HuH-7.5 (cell line): ENCODE measurements at regions not wholly inside any gene's neighbourhood (a gene's known extent, or its start where the extent isn't known, plus 50 kb on each side); places are given as distances from the start of the nearest gene placed in this dataset.
"Not testable (repeated sequence)": the region's sequence is repeated elsewhere in the genome, so short reads cannot be mapped to it uniquely, and the experiment has no call there.

ENCODE experiments used
- DNase-seq: peaks from one replicate; pipeline ENCODE4 v3.0.0; 2011; ENCODE audit warnings: low spot score

GRCh38 chr5:107068782-107069181 lies 602.0 kb downstream of the EFNA5 start:
- no peak for DNase-seq

DNA sequence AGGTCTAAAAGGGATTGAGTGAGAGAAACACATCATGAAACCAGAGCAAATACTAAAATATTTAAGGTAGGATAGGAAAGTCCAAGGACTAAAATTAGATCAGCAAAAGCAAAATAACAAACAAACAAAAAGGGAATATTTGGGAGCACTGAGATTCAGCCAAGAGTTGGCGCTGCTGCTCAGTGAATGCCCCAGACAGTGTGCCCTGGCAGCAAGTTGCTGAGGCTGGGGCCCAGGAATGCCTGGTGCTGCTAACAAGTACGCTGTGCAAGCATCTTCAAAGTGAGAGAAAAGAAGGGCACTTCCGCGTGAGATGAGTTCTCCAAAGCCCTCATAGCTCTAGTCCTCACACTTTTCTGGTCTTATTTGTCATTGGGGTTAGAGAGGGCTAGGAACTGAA lies 603.3 kb downstream of the EFNA5 start:
- no peak for DNase-seq

DNA sequence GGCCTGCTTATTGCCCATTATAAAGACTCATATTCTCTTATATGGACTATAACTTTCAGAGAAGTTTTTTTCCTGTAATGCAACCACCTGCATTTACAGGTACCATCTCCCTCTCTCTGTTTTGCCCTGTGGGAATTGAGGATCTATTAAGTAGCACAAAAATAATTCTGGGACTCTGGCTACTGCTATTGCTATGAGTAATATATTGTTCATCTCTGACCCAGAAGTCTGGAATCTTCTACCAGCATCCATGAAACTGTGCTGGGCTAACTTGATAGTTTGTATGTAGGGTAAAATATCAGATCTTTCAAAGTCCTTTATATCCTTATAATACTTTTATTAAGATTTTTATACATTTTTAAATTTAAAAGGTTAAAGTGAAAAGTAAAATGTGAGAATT lies 607.2 kb downstream of the EFNA5 start:
- no peak for DNase-seq

DNA sequence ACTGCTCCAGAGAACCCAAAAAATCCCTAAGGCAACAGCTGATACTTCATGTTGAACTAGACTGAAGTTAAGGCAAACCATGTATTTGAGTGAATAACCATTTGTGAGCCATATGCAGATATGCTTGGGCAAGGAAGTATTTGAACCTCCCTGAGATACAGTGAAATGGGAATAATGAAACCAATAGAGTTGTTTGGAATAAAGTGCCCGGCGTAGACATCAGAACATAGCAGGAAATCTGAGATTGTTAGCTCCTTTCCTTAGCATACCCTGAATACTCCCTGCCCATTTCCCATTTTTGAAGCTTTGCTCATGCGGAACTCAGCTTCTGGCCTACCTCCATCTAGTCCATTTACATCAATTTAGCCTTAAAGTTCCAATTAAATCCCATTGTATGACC lies 611.9 kb downstream of the EFNA5 start:
- no peak for DNase-seq

DNA sequence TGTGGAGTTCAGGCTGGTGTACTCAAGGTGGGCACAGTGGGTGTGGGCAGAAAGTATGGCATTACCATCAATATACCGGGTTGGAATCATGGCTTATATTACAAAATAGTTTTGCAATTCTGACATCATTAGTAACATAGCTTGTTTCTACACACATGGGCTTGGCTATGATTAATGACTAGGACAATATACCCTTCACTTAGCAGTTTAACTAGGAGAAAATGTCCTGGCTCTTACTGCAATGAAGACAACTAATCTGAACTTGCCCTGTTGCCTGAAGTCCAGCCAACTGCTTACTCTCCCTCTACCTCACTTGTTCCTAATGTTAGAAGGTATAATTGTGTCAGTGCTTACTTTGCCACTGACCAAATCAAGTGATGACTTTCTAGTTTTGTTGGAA lies 612.5 kb downstream of the EFNA5 start:
- no peak for DNase-seq

- DNase-seq: no peak
Measured at GRCh38 chr5:107056278-107056677, 614.5 kb downstream of the EFNA5 start.

GRCh38 chr5:107047048-107047447 lies 623.7 kb downstream of the EFNA5 start:
- DNase-seq: no peak

GRCh38 chr5:107043665-107044064 lies 627.1 kb downstream of the EFNA5 start:
- DNase-seq: no peak

DNA sequence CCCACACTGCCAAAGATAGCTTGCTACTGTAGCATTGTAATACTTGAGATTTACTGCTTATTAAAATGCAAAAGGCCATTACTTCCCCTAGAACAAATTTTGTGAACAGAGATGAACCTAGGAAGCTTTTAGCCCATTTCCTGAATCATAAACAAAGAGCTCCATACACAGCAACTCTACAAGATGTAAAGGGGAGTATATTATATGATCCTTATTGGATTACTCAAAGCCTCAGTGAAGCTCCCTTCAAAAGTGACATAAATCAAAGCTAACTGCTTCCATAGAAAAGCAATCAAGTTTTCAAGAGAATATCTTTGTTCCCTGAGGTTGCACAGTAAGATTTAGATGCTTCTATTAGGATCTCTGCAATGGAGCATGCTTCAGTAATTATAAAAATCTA lies 629.8 kb downstream of the EFNA5 start:
- no peak for DNase-seq

- DNase-seq: no peak
Measured at GRCh38 chr5:107032629-107033028, 638.1 kb downstream of the EFNA5 start.

GRCh38 chr5:107028938-107029337 lies 641.8 kb downstream of the EFNA5 start:
- no peak for DNase-seq

GRCh38 chr5:107025712-107026497 lies 644.8 kb downstream of the EFNA5 start:
- no peak for DNase-seq

GRCh38 chr5:107023732-107024131 lies 647.0 kb downstream of the EFNA5 start:
- DNase-seq: no peak

DNA sequence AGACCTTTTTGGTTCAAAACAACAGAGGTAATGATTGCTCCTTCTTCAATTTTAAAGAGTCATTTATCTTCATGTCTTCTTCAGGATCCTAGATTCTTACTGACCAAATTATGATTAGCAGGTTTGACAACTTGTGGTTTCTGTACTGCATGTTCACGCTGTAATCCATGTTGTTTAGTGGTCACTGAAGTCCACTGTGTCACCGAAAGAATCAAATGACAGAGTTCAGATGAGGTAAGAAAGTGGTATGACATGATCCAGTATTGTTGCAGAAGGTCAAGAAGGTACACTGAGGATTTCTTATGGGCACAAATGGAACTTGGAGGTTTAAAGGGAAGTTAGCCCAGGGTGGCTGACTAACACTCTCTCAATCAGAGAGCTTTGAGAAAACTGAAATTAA lies 649.2 kb downstream of the EFNA5 start:
- no peak for DNase-seq

GRCh38 chr5:107020626-107021025 lies 650.1 kb downstream of the EFNA5 start:
- DNase-seq: no peak

GRCh38 chr5:107017616-107018015 lies 653.1 kb downstream of the EFNA5 start:
- DNase-seq: no peak

- DNase-seq: no peak
Measured at GRCh38 chr5:107012371-107012770, 658.4 kb downstream of the EFNA5 start.

- DNase-seq: no peak
Measured at GRCh38 chr5:107011605-107012004, 659.1 kb downstream of the EFNA5 start.

- DNase-seq: no peak
Measured at GRCh38 chr5:107010060-107010459, 660.7 kb downstream of the EFNA5 start.

DNA sequence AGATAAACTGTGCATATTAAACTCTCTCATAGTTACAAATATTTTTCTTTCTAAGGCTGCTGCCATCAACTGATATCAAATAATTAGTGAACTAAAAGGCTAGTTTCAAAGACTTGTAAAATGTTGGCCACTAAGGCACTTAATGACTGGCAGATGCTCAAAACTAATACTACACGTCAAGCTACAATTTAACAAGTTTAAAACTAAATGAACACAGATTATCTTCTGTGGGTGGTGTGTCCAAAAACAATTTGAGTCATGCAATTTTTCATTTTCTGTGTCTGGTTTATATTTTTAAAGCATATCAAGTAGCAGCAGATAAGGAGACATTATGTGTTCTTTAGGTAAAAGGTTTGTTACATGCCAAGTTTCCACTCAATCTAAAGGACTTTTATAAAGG lies 665.1 kb downstream of the EFNA5 start:
- no peak for DNase-seq

- DNase-seq: no peak
Measured at GRCh38 chr5:107005161-107005560, 665.6 kb downstream of the EFNA5 start.

- no peak for DNase-seq
Measured at GRCh38 chr5:107002115-107002514, 668.6 kb downstream of the EFNA5 start.

DNA sequence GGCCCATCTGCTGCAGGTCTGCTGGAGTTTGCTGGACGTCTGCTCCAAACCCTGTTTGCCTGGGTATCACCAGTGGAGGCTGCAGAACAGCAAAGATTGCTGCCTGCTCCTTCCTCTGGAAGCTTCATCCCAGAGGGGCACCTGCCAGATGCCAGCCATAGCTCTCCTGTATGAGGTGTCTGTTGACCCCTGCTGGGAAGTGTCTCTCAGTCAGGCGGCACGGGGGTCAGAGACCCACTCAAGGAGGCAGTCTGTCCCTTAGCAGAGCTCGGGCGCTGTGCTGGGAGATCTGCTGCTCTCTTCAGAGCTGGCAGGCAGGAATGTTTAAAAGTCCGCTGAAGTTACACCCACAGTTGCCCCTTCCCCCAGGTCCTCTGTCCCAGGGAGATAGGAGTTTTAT lies 671.2 kb downstream of the EFNA5 start:
- not testable (repeated sequence) for DNase-seq

DNA sequence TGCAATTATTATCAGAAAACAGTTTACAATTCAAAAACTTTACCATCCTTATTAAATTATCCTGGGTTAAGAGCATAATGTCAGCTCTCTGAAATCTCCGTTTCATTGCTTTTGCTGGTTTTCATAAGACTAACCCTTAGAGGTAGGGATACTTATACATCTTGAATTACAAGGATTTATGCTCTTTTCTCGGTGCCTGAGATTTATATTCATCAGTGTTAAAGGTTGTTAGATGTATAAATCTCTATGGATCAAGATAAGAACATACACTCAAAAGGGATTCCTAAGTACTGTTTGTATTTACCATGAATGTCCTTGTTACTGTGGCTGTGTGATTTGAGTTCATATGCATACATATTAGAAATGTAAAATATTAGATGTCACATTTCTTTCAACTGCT lies 684.7 kb downstream of the EFNA5 start:
- DNase-seq: no peak
